Activated CD4-positive, alpha-beta T cell treated with anti-CD3 and anti-CD28 coated beads for 36 hours (primary cell): ENCODE measurements at regions not wholly inside any gene's neighbourhood (a gene's known extent, or its start where the extent isn't known, plus 50 kb on each side); places are given as distances from the start of the nearest gene placed in this dataset.

ENCODE experiments used
- ATAC-seq: fragments of 200-7000 bp; cut with Tn5 transposase; one replicate; pipeline ENCODE4 v1.10.0; 2021; ENCODE audit warnings: mild to moderate bottlenecking, moderate library complexity
- CTCF ChIA-PET: fragments of 350-600 bp; sonication (Branson Sonifier 250); formaldehyde crosslinking; loops from one replicate; lab custom pipeline; 2021; ENCODE audit warnings: antibody characterized with exemption; lab: Charles Lee
- POLR2A ChIA-PET: fragments of 350-600 bp; sonication (Branson Sonifier 250); formaldehyde crosslinking; loops from one replicate; lab custom pipeline; 2021; ENCODE audit warnings: antibody characterized with exemption, inconsistent platforms; lab: Charles Lee
- DNase-seq: peaks from one replicate; pipeline ENCODE4 v3.0.0-alpha.2; 2020
- H3K27ac Mint-ChIP-seq: one replicate; pipeline ENCODE4 v1.8.0; 2021; ENCODE audit warnings: mixed read lengths
- H3K27me3 Mint-ChIP-seq: one replicate; pipeline ENCODE4 v1.8.0; 2021; ENCODE audit warnings: mixed read lengths
- H3K36me3 Mint-ChIP-seq: one replicate; pipeline ENCODE4 v1.8.0; 2021; ENCODE audit warnings: low read depth, mixed read lengths
- H3K4me1 Mint-ChIP-seq: one replicate; pipeline ENCODE4 v1.8.0; 2021; ENCODE audit warnings: mixed read lengths
- H3K4me3 Mint-ChIP-seq: one replicate; pipeline ENCODE4 v1.8.0; 2021; ENCODE audit warnings: mild to moderate bottlenecking, moderate library complexity, mixed read lengths
- H3K9me3 Mint-ChIP-seq: one replicate; pipeline ENCODE4 v1.8.0; 2021; ENCODE audit warnings: low read depth, mixed read lengths
- intact Hi-C, 2 experiments: fragments of 100-400 bp; cut with DNase I in 1 of 2; cut with micrococcal nuclease in 1 of 2; formaldehyde crosslinking; loops; one replicate each; pipeline versions ENCODE4 v1.14.2 to v1.15.1; 2022 to 2024; cut with DNase I, micrococcal nuclease

GRCh38 chr4:18670034-18670433, 648.5 kb upstream of the LCORL start:
- ATAC-seq = no peak
- Mint-ChIP-seq H3K4me1 (no peaks in the 10 kb centered on the region), H3K36me3 (no peaks in the 10 kb centered on the region), H3K4me3 (no peak overlapping the region), H3K9me3 (no peaks in the 10 kb centered on the region), H3K27ac (no peak overlapping the region), H3K27me3 (no peaks in the 10 kb centered on the region)
- no peak for DNase-seq
- intact Hi-C loops = no loop called here
- ChIA-PET CTCF (interaction anchor here (1.0 kb wide), 1 partner anchor 27 kb away, joined by 3 read pairs; no protein-coding TSS in a partner anchor), POLR2A (no interaction called here)

GRCh38 chr4:18669390-18669789, 647.8 kb upstream of the LCORL start:
- ChIA-PET CTCF (interaction anchor here (1.0 kb wide), 1 partner anchor 28 kb away, joined by 3 read pairs; no protein-coding TSS in a partner anchor), POLR2A (no interaction called here)
- Mint-ChIP-seq H3K4me3 (no peak overlapping the region), H3K27ac (no peak overlapping the region), H3K9me3 (no peaks in the 10 kb centered on the region), H3K27me3 (no peaks in the 10 kb centered on the region), H3K4me1 (no peaks in the 10 kb centered on the region), H3K36me3 (no peaks in the 10 kb centered on the region)
- intact Hi-C loops = no loop called here
- no peak for DNase-seq
- no peak for ATAC-seq

- Mint-ChIP-seq H3K9me3 (no peaks in the 10 kb centered on the region), H3K27me3 (no peaks in the 10 kb centered on the region), H3K4me1 (no peaks in the 10 kb centered on the region), H3K36me3 (no peaks in the 10 kb centered on the region), H3K27ac (no peak overlapping the region), H3K4me3 (no peak overlapping the region)
- CTCF ChIA-PET = no interaction called here
- POLR2A ChIA-PET = no interaction called here
- ATAC-seq = no peak
- intact Hi-C loops = no loop called here
- DNase-seq = no peak
Observed at GRCh38 chr4:18666322-18666721, 644.8 kb upstream of the LCORL start.

GRCh38 chr4:18664171-18664570, 642.6 kb upstream of the LCORL start:
- ATAC-seq = no peak
- Mint-ChIP-seq H3K4me3 (no peak overlapping the region), H3K36me3 (no peaks in the 10 kb centered on the region), H3K27me3 (no peaks in the 10 kb centered on the region), H3K9me3 (no peaks in the 10 kb centered on the region), H3K27ac (no peak overlapping the region), H3K4me1 (no peaks in the 10 kb centered on the region)
- intact Hi-C loops = no loop called here
- ChIA-PET POLR2A (no interaction called here), CTCF (interaction anchor here (1.0 kb wide), 1 partner anchor 12 kb away, joined by 3 read pairs; no protein-coding TSS in a partner anchor)
- no peak for DNase-seq

GRCh38 chr4:18645351-18645750, 623.8 kb upstream of the LCORL start:
- CTCF ChIA-PET = no interaction called here
- Mint-ChIP-seq H3K27me3 (peaks cover 3% of the 10 kb centered on the region), H3K9me3 (peaks cover 9% of the 10 kb centered on the region), H3K27ac (no peak overlapping the region), H3K36me3 (no peaks in the 10 kb centered on the region), H3K4me1 (no peaks in the 10 kb centered on the region), H3K4me3 (no peak overlapping the region)
- ATAC-seq = no peak
- intact Hi-C loops = no loop called here
- DNase-seq = no peak
- POLR2A ChIA-PET = no interaction called here

- intact Hi-C loops = no loop called here
- CTCF ChIA-PET = no interaction called here
- Mint-ChIP-seq H3K4me1 (no peaks in the 10 kb centered on the region), H3K4me3 (no peak overlapping the region), H3K27ac (no peak overlapping the region), H3K27me3 (peaks cover 3% of the 10 kb centered on the region), H3K36me3 (no peaks in the 10 kb centered on the region), H3K9me3 (no peaks in the 10 kb centered on the region)
- POLR2A ChIA-PET = no interaction called here
- DNase-seq = no peak
- ATAC-seq = no peak
Observed at GRCh38 chr4:18641334-18641733, 619.8 kb upstream of the LCORL start.

GRCh38 chr4:18638031-18638430, 616.5 kb upstream of the LCORL start:
- no peak for DNase-seq
- Mint-ChIP-seq H3K9me3 (no peaks in the 10 kb centered on the region), H3K27ac (no peak overlapping the region), H3K4me3 (no peak overlapping the region), H3K4me1 (no peaks in the 10 kb centered on the region), H3K27me3 (no peaks in the 10 kb centered on the region), H3K36me3 (no peaks in the 10 kb centered on the region)
- ATAC-seq = no peak
- POLR2A ChIA-PET = no interaction called here
- CTCF ChIA-PET = no interaction called here
- intact Hi-C loops = no loop called here

GRCh38 chr4:18636001-18636585, 614.5 kb upstream of the LCORL start:
- POLR2A ChIA-PET = no interaction called here
- Mint-ChIP-seq H3K4me3 (no peak overlapping the region), H3K9me3 (no peaks in the 10 kb centered on the region)

GRCh38 chr4:18635531-18635930, 614.0 kb upstream of the LCORL start:
- Mint-ChIP-seq H3K9me3 (no peaks in the 10 kb centered on the region), H3K27ac (no peak overlapping the region), H3K4me3 (no peak overlapping the region), H3K36me3 (no peaks in the 10 kb centered on the region), H3K4me1 (no peaks in the 10 kb centered on the region), H3K27me3 (peaks cover 3% of the 10 kb centered on the region)
- POLR2A ChIA-PET = no interaction called here
- intact Hi-C loops = no loop called here
- CTCF ChIA-PET = no interaction called here
- ATAC-seq (no peak), DNase-seq (no peak)

More at GRCh38 chr4:18636001-18636585, 614.5 kb upstream of the LCORL start:
- ATAC-seq = no peak
- intact Hi-C loops = no loop called here
- CTCF ChIA-PET = no interaction called here
- Mint-ChIP-seq H3K27ac (no peak overlapping the region), H3K36me3 (no peaks in the 10 kb centered on the region), H3K4me1 (no peaks in the 10 kb centered on the region), H3K27me3 (peaks cover 3% of the 10 kb centered on the region)
- DNase-seq = no peak

GRCh38 chr4:18631586-18631985, 610.0 kb upstream of the LCORL start:
- Mint-ChIP-seq H3K36me3 (no peaks in the 10 kb centered on the region), H3K27ac (no peak overlapping the region), H3K9me3 (no peaks in the 10 kb centered on the region), H3K4me3 (no peak overlapping the region), H3K4me1 (no peaks in the 10 kb centered on the region), H3K27me3 (peaks cover 3% of the 10 kb centered on the region)
- CTCF ChIA-PET = no interaction called here
- intact Hi-C loops = no loop called here
- POLR2A ChIA-PET = no interaction called here
- no peak for ATAC-seq
- no peak for DNase-seq

GRCh38 chr4:18630218-18631110, 608.9 kb upstream of the LCORL start:
- ChIA-PET CTCF (no interaction called here), POLR2A (interaction anchor here (0.6 kb wide), 1 partner anchor 372 kb away, joined by 4 read pairs; no protein-coding TSS in a partner anchor)
- Mint-ChIP-seq H3K9me3 (no peaks in the 10 kb centered on the region), H3K27ac (no peak overlapping the region), H3K27me3 (peaks cover 3% of the 10 kb centered on the region), H3K4me1 (no peaks in the 10 kb centered on the region), H3K4me3 (no peak overlapping the region), H3K36me3 (no peaks in the 10 kb centered on the region)
- intact Hi-C loops = no loop called here
- DNase-seq (no peak), ATAC-seq (no peak)

- peaks cover 4% of the 10 kb centered on the region for H3K27me3 Mint-ChIP-seq
- H3K4me1 Mint-ChIP-seq = no peaks in the 10 kb centered on the region
- no peak for DNase-seq
- intact Hi-C loops = no loop called here
- H3K27ac Mint-ChIP-seq = no peak overlapping the region
- H3K36me3 Mint-ChIP-seq = no peaks in the 10 kb centered on the region
- no peak overlapping the region for H3K4me3 Mint-ChIP-seq
- ChIA-PET POLR2A (no interaction called here), CTCF (no interaction called here)
- ATAC-seq = no peak
- H3K9me3 Mint-ChIP-seq = no peaks in the 10 kb centered on the region
Observed at GRCh38 chr4:18627447-18628005, 606.0 kb upstream of the LCORL start.
